B cell (primary cell): ENCODE measurements at regions not wholly inside any gene's neighbourhood (a gene's known extent, or its start where the extent isn't known, plus 50 kb on each side); places are given as distances from the start of the nearest gene placed in this dataset.

ENCODE experiments used
- EZH2 ChIP-seq: IDR thresholded peaks from 2 replicates; pipeline ENCODE4 v1.6.1; 2012; ENCODE audit warnings: borderline replicate concordance, low read depth, mild to moderate bottlenecking, moderate library complexity, low read length; ENCODE audit not compliant: insufficient read depth, poor library complexity, severe bottlenecking
- TF ChIP-seq, protein P1 (sequence below): fragments of 200-600 bp; IDR thresholded peaks from one replicate; pipeline ENCODE4 v1.8.0; 2022; ENCODE audit warnings: antibody characterized with exemption, mild to moderate bottlenecking

DNA sequence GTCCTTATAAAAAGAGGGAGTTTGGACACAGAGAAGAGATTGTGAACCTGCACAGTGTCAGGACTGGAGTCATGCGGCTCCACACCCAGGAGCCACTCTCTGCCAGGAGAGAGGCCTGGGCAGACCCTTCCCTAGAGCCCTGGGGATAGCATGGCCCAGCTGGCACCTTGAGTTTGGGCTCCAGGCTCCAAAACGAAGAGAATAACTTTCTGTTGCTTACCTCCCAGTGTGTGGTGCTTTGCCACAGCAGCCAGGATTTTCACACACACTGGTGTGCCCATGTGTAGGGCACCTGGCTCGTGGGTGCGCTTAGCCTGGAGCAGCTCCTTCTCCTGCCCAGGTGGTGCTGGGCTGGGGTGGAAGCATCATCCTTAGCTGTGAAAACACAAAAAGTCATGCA, 344.3 kb downstream of the TEX29 start:
- TF ChIP-seq, protein P1, sequence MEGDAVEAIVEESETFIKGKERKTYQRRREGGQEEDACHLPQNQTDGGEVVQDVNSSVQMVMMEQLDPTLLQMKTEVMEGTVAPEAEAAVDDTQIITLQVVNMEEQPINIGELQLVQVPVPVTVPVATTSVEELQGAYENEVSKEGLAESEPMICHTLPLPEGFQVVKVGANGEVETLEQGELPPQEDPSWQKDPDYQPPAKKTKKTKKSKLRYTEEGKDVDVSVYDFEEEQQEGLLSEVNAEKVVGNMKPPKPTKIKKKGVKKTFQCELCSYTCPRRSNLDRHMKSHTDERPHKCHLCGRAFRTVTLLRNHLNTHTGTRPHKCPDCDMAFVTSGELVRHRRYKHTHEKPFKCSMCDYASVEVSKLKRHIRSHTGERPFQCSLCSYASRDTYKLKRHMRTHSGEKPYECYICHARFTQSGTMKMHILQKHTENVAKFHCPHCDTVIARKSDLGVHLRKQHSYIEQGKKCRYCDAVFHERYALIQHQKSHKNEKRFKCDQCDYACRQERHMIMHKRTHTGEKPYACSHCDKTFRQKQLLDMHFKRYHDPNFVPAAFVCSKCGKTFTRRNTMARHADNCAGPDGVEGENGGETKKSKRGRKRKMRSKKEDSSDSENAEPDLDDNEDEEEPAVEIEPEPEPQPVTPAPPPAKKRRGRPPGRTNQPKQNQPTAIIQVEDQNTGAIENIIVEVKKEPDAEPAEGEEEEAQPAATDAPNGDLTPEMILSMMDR, result no peak
- no peak for TF ChIP-seq EZH2
